ENCODE measurements at regions not wholly inside any gene's neighbourhood (a gene's known extent, or its start where the extent isn't known, plus 50 kb on each side); places are given as distances from the start of the nearest gene placed in this dataset.

- no peak for TF ChIP-seq TAF7 (optimal IDR thresholded peaks at IDR 0.05; ENCODE audit: borderline replicate concordance, low read depth, low read length)
Measured at GRCh38 chr12:25366122-25366521, 115.4 kb upstream of the KRAS start (continued).

Measured in H1 (cell line).